Endothelial cell of umbilical vein (primary cell): ENCODE measurements at regions not wholly inside any gene's neighbourhood (a gene's known extent, or its start where the extent isn't known, plus 50 kb on each side); places are given as distances from the start of the nearest gene placed in this dataset.

Experiments
- BruUV-seq: library from RNA; stranded (reverse); fragments of 400-500 nt; replicated peaks from 2 replicates; lab custom pipeline; 2021; lab: Mats Ljungman, UMichigan
- CTCF ChIA-PET: fragments of 300-600, 350-600 bp; sonication (Branson Sonifier 250); formaldehyde crosslinking; loops from one replicate; lab custom pipeline; 2021; ENCODE audit warnings: antibody characterized with exemption, inconsistent platforms; lab: Charles Lee
- POLR2A ChIA-PET: fragments of 300-600, 350-600 bp; sonication (Branson Sonifier 250); formaldehyde crosslinking; loops from one replicate; lab custom pipeline; 2021; ENCODE audit warnings: antibody characterized with exemption, inconsistent platforms; lab: Charles Lee
- DNase-seq: peaks from one replicate; pipeline ENCODE4 v3.0.0-alpha.2; 2011; ENCODE audit warnings: low read depth, low spot score
- FAIRE-seq: peaks from 2 replicates; lab custom pipeline; 2011; peaks lifted over from hg19 to GRCh38; lab: Jason Lieb, UNC
- H2AFZ ChIP-seq: 2 replicates; pipeline ENCODE4 v1.6.0; 2012; ENCODE audit warnings: low read depth, low read length, control low read depth, inconsistent platforms
- H3K27ac ChIP-seq: 2 replicates; pipeline ENCODE4 v1.5.1; 2011; ENCODE audit warnings: low read depth, mild to moderate bottlenecking, control low read depth, low read length, moderate library complexity; ENCODE audit not compliant: insufficient read depth
- H3K27me3 ChIP-seq, 2 experiments: 2 replicates each; pipeline versions ENCODE4 v1.6.0 to v1.6.1; 2011; ENCODE audit warnings: low read length in 2 of 2, mixed read lengths in 1 of 2; ENCODE audit not compliant: control insufficient read depth in 2 of 2, insufficient read depth in 2 of 2
- H3K36me3 ChIP-seq, 2 experiments: 2 replicates in 1 of 2; 3 replicates in 1 of 2; pipeline ENCODE4 v1.5.1; 2011; ENCODE audit warnings: low read length in 2 of 2, mild to moderate bottlenecking in 1 of 2, moderate library complexity in 1 of 2; ENCODE audit not compliant: control insufficient read depth in 2 of 2, insufficient read depth in 2 of 2; ENCODE audit errors: extremely low read depth in 1 of 2
- H3K4me1 ChIP-seq: 3 replicates; pipeline ENCODE4 v1.5.1; 2011; ENCODE audit warnings: mild to moderate bottlenecking, low read length; ENCODE audit not compliant: control insufficient read depth, insufficient read depth; ENCODE audit errors: extremely low read depth
- H3K4me2 ChIP-seq: 2 replicates; pipeline ENCODE4 v1.6.1; 2011; ENCODE audit warnings: low read length, control low read depth, mixed read lengths; ENCODE audit not compliant: insufficient read depth
- H3K4me3 ChIP-seq, 3 experiments: fragments of 200-600 bp in 1 of 3; sonication (generic), shearing (Covaris generic) in 1 of 3; replicated peaks in 1 of 3; 2 replicates each; pipeline ENCODE4 v1.5.1; 2011 to 2016; ENCODE audit warnings: control low read depth in 3 of 3, low read length in 3 of 3, mild to moderate bottlenecking in 2 of 3, inconsistent platforms in 1 of 3, low read depth in 1 of 3, moderate library complexity in 1 of 3; ENCODE audit not compliant: insufficient read depth in 1 of 3
- H3K79me2 ChIP-seq: 2 replicates; pipeline ENCODE4 v1.6.0; 2012; ENCODE audit warnings: low read length, inconsistent platforms; ENCODE audit not compliant: control insufficient read depth, insufficient read depth
- H3K9ac ChIP-seq: replicated peaks from 2 replicates; pipeline ENCODE3; 2011; ENCODE audit warnings: low read length, control low read depth; ENCODE audit not compliant: insufficient read depth; ENCODE audit errors: extremely low read depth
- H3K9me1 ChIP-seq: replicated peaks from 3 replicates; pipeline ENCODE4 v1.6.0; 2011; ENCODE audit warnings: mild to moderate bottlenecking, low read length; ENCODE audit not compliant: control insufficient read depth, insufficient read depth; ENCODE audit errors: extremely low read depth
- H3K9me3 ChIP-seq: replicated peaks from 2 replicates; pipeline ENCODE4 v1.5.1; 2012; ENCODE audit warnings: low read length, inconsistent platforms; ENCODE audit not compliant: control insufficient read depth, insufficient read depth
- H4K20me1 ChIP-seq: replicated peaks from 2 replicates; pipeline ENCODE3; 2011; ENCODE audit warnings: mild to moderate bottlenecking, low read length; ENCODE audit not compliant: control insufficient read depth, insufficient read depth; ENCODE audit errors: extremely low read depth
- EZH2 ChIP-seq: IDR thresholded peaks from 2 replicates; pipeline ENCODE4 v1.6.1; 2012; ENCODE audit warnings: borderline replicate concordance, low read depth, mild to moderate bottlenecking, moderate library complexity, low read length, inconsistent platforms; ENCODE audit not compliant: severe bottlenecking
- FOS ChIP-seq: IDR thresholded peaks from 2 replicates; pipeline ENCODE4 v1.6.1; 2011; ENCODE audit warnings: mild to moderate bottlenecking, low read length, moderate library complexity, borderline replicate concordance; ENCODE audit not compliant: insufficient read depth
- GATA2 ChIP-seq: IDR thresholded peaks from 2 replicates; pipeline ENCODE4 v1.7.0; 2011; ENCODE audit warnings: low read depth, mild to moderate bottlenecking, moderate library complexity, mixed read lengths, low read length; ENCODE audit not compliant: insufficient read length, insufficient read depth
- JUN ChIP-seq: IDR thresholded peaks from 2 replicates; pipeline ENCODE4 v1.6.1; 2011; ENCODE audit warnings: borderline replicate concordance, low read depth; ENCODE audit not compliant: insufficient read length, insufficient read depth
- MYC ChIP-seq: IDR thresholded peaks from one replicate; pipeline ENCODE4 v1.6.1; 2011; ENCODE audit warnings: mild to moderate bottlenecking, low read depth, low read length
- POLR2A ChIP-seq: IDR thresholded peaks from 2 replicates; pipeline ENCODE4 v1.6.1; 2012; ENCODE audit warnings: low read depth, mild to moderate bottlenecking, control low read depth, low read length
- POLR2AphosphoS5 ChIP-seq: IDR thresholded peaks from 2 replicates; pipeline ENCODE4 v1.6.1; 2012; ENCODE audit warnings: low read depth, mild to moderate bottlenecking, control low read depth, low read length, moderate library complexity; ENCODE audit not compliant: insufficient read depth
- dilution Hi-C: fragments of 300-500 bp; cut with MboI; formaldehyde crosslinking; loops from one replicate; pipeline ENCODE4 v1.15.0; 2019; ENCODE audit warnings: low sequenced_read_pairs; ENCODE audit not compliant: extremely low pct_ligation_motif_present
- intact Hi-C: fragments of 100-400 bp; cut with micrococcal nuclease; formaldehyde crosslinking; loops from one replicate; pipeline ENCODE4 v1.10.0; 2022
- TF ChIP-seq, protein P1 (sequence below), 2 donors: IDR thresholded peaks; 1 replicate in 1 of 2; 2 replicates in 1 of 2; pipeline ENCODE4 v1.5.1; 2011; ENCODE audit warnings: low read length in 2 of 2, mild to moderate bottlenecking in 2 of 2, moderate library complexity in 2 of 2, control low read depth in 1 of 2, inconsistent platforms in 1 of 2, low read depth in 1 of 2; ENCODE audit not compliant: insufficient read depth in 1 of 2; ENCODE audit errors: extremely low read depth in 1 of 2
- TF ChIP-seq, protein P2 (sequence below): IDR thresholded peaks from 2 replicates; pipeline ENCODE4 v1.6.1; 2011; ENCODE audit not compliant: insufficient read depth, insufficient read length

DNA sequence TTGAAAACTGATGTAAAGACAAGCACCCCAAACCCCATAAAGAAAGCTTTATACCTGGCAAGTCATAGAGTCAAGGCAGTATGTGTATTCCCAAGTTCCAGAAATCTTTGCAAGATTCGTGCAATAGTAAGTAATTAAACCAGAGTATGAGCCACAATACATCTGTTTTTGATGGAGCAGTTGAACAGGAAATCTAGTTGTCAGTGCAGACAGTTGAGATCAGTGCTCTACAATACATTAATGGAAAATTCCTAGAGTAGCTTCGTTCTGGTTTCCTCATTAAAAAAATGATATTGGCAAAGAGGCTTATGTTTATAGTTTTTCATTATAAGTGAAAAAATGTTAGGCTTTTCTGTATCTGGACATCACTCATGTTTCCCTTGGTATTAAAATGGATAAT is 575.3 kb downstream of the TRIML1 start:
- no peak overlapping the region for H3K4me3 ChIP-seq
- DNase-seq (no peak), FAIRE-seq (no peak)
- no peak overlapping the region for H3K4me2 ChIP-seq
- no peaks in the 10 kb centered on the region for H4K20me1 ChIP-seq
- no peak overlapping the region for H3K9ac ChIP-seq
- H3K9me1 ChIP-seq = no peaks in the 10 kb centered on the region
- dilution Hi-C loops = no loop called here
- CTCF ChIA-PET = no interaction called here
- POLR2A ChIA-PET = no interaction called here
- H3K79me2 ChIP-seq = no peaks in the 10 kb centered on the region
- peaks cover 6% of the 10 kb centered on the region for H3K9me3 ChIP-seq
- H3K27me3 ChIP-seq = no peaks in the 10 kb centered on the region
- no peaks in the 10 kb centered on the region for H3K4me1 ChIP-seq
- no peaks in the 10 kb centered on the region for H3K36me3 ChIP-seq
- no peak overlapping the region for H3K27ac ChIP-seq
- H2AFZ ChIP-seq = no peak overlapping the region
- intact Hi-C loops = no loop called here
- no TSS peak for BruUV-seq
- TF ChIP-seq POLR2A = no peak
- no peak for TF ChIP-seq EZH2
- TF ChIP-seq FOS = no peak
- TF ChIP-seq, protein P1, sequence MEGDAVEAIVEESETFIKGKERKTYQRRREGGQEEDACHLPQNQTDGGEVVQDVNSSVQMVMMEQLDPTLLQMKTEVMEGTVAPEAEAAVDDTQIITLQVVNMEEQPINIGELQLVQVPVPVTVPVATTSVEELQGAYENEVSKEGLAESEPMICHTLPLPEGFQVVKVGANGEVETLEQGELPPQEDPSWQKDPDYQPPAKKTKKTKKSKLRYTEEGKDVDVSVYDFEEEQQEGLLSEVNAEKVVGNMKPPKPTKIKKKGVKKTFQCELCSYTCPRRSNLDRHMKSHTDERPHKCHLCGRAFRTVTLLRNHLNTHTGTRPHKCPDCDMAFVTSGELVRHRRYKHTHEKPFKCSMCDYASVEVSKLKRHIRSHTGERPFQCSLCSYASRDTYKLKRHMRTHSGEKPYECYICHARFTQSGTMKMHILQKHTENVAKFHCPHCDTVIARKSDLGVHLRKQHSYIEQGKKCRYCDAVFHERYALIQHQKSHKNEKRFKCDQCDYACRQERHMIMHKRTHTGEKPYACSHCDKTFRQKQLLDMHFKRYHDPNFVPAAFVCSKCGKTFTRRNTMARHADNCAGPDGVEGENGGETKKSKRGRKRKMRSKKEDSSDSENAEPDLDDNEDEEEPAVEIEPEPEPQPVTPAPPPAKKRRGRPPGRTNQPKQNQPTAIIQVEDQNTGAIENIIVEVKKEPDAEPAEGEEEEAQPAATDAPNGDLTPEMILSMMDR (IDR thresholded peaks at IDR 0.05; ENCODE audit: extremely low read depth in 1 of 2, insufficient read depth in 1 of 2, low read depth in 1 of 2, low read length in 2 of 2) = no peak
- no peak for TF ChIP-seq MYC
- no peak for TF ChIP-seq JUN
- TF ChIP-seq, protein P2, sequence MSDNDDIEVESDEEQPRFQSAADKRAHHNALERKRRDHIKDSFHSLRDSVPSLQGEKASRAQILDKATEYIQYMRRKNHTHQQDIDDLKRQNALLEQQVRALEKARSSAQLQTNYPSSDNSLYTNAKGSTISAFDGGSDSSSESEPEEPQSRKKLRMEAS = no peak
- TF ChIP-seq POLR2AphosphoS5 = no peak
- TF ChIP-seq GATA2 = no peak
